WTC11 (cell line): ENCODE measurements at regions not wholly inside any gene's neighbourhood (a gene's known extent, or its start where the extent isn't known, plus 50 kb on each side); places are given as distances from the start of the nearest gene placed in this dataset.

Experiments
- ATAC-seq: fragments of 200-7000 bp; cut with Tn5 transposase; 2 replicates; pipeline ENCODE4 v1.10.0; 2021; ENCODE audit warnings: mild to moderate bottlenecking, moderate library complexity
- CTCF ChIA-PET: fragments of 300-600 bp; sonication (Branson Sonifier 250); formaldehyde crosslinking; loops from one replicate; lab custom pipeline; 2021; ENCODE audit warnings: antibody characterized with exemption; lab: Charles Lee
- POLR2A ChIA-PET: fragments of 350-600 bp; sonication (Branson Sonifier 250); formaldehyde crosslinking; loops from one replicate; lab custom pipeline; 2021; ENCODE audit warnings: antibody characterized with exemption; lab: Charles Lee
- DNase-seq: peaks from one replicate; pipeline ENCODE4 v3.0.0; 2021; ENCODE audit warnings: low spot score
- H3K27ac Mint-ChIP-seq: 2 replicates; pipeline ENCODE4 v1.8.0; 2021; ENCODE audit warnings: mixed read lengths
- H3K27me3 Mint-ChIP-seq: 2 replicates; pipeline ENCODE4 v1.8.0; 2021; ENCODE audit warnings: low read depth, mild to moderate bottlenecking, moderate library complexity, mixed read lengths
- H3K36me3 Mint-ChIP-seq: 2 replicates; pipeline ENCODE4 v1.8.0; 2021; ENCODE audit warnings: mixed read lengths
- H3K4me1 Mint-ChIP-seq: 2 replicates; pipeline ENCODE4 v1.8.0; 2022; ENCODE audit warnings: mixed read lengths
- H3K4me3 Mint-ChIP-seq: 2 replicates; pipeline ENCODE4 v1.8.0; 2021; ENCODE audit warnings: mild to moderate bottlenecking, moderate library complexity, mixed read lengths
- H3K9me3 Mint-ChIP-seq: 2 replicates; pipeline ENCODE4 v1.8.0; 2021; ENCODE audit warnings: mixed read lengths
- CBFB ChIP-seq: sonication (generic); formaldehyde crosslinking; IDR thresholded peaks from 2 replicates; pipeline ENCODE4 v1.8.1; 2022; ENCODE audit warnings: mild to moderate bottlenecking, low read depth, missing genetic modification reagents
- FOXK1 ChIP-seq: sonication (generic); formaldehyde crosslinking; IDR thresholded peaks from 2 replicates; pipeline ENCODE4 v1.8.0; 2022; ENCODE audit warnings: mild to moderate bottlenecking, moderate library complexity, missing genetic modification reagents
- FOXP1 ChIP-seq: sonication (generic); formaldehyde crosslinking; IDR thresholded peaks from 2 replicates; pipeline ENCODE4 v1.8.0; 2022; ENCODE audit warnings: missing genetic modification reagents, mild to moderate bottlenecking, moderate library complexity, borderline replicate concordance
- GTF2I ChIP-seq: fragments of 250-450 bp; sonication (Bioruptor Pico); conservative IDR thresholded peaks from 2 replicates; pipeline ENCODE4 v1.4.0; 2021; ENCODE audit warnings: mild to moderate bottlenecking
- HMGA2 ChIP-seq: fragments of 250-450 bp; sonication (Bioruptor Pico); IDR thresholded peaks from 2 replicates; pipeline ENCODE4 v1.4.0; 2021; ENCODE audit warnings: mild to moderate bottlenecking, moderate library complexity
- MYBL2 ChIP-seq: sonication (generic); formaldehyde crosslinking; IDR thresholded peaks from 2 replicates; pipeline ENCODE4 v1.8.1; 2023; ENCODE audit warnings: mild to moderate bottlenecking, moderate library complexity, missing genetic modification reagents
- NFE2L1 ChIP-seq: sonication (generic); formaldehyde crosslinking; IDR thresholded peaks from 2 replicates; pipeline ENCODE4 v1.8.1; 2023; ENCODE audit warnings: missing genetic modification reagents
- RELA ChIP-seq: sonication (generic); formaldehyde crosslinking; IDR thresholded peaks from 2 replicates; pipeline ENCODE4 v1.8.1; 2022; ENCODE audit warnings: missing genetic modification reagents, mild to moderate bottlenecking, borderline replicate concordance
- SMAD4 ChIP-seq: sonication (generic); formaldehyde crosslinking; IDR thresholded peaks from 2 replicates; pipeline ENCODE4 v1.8.0; 2022; ENCODE audit warnings: mild to moderate bottlenecking, missing genetic modification reagents
- TEAD4 ChIP-seq: sonication (generic); formaldehyde crosslinking; IDR thresholded peaks from 2 replicates; pipeline ENCODE4 v1.8.0; 2022; ENCODE audit warnings: mild to moderate bottlenecking, missing genetic modification reagents
- ZBTB21 ChIP-seq: sonication (generic); formaldehyde crosslinking; IDR thresholded peaks from 2 replicates; pipeline ENCODE4 v1.8.1; 2023; ENCODE audit warnings: mild to moderate bottlenecking, missing genetic modification reagents, borderline replicate concordance
- ZNF219 ChIP-seq: sonication (generic); formaldehyde crosslinking; IDR thresholded peaks from 2 replicates; pipeline ENCODE4 v1.8.0; 2023; ENCODE audit warnings: missing genetic modification reagents, mild to moderate bottlenecking, borderline replicate concordance
- ZNF423 ChIP-seq: fragments of 250-450 bp; sonication (Bioruptor Pico); IDR thresholded peaks from 2 replicates; pipeline ENCODE4 v2.1.2; 2022; ENCODE audit warnings: mild to moderate bottlenecking, moderate library complexity
- TF ChIP-seq, protein P1 (sequence below): sonication (generic); formaldehyde crosslinking; IDR thresholded peaks from 2 replicates; pipeline ENCODE4 v1.8.1; 2023; ENCODE audit warnings: mild to moderate bottlenecking, missing genetic modification reagents, moderate library complexity
- TF ChIP-seq, protein P2 (sequence below): sonication (generic); formaldehyde crosslinking; IDR thresholded peaks from 2 replicates; pipeline ENCODE4 v1.8.0; 2023; ENCODE audit warnings: missing genetic modification reagents, mild to moderate bottlenecking, borderline replicate concordance
- TF ChIP-seq, protein P3 (sequence below): fragments of 250-450 bp; sonication (Bioruptor Pico); IDR thresholded peaks from 2 replicates; pipeline ENCODE4 v1.9.0; 2021; ENCODE audit warnings: mild to moderate bottlenecking, borderline replicate concordance
- TF ChIP-seq, protein P4 (sequence below): fragments of 250-450 bp; sonication (Bioruptor Pico); conservative IDR thresholded peaks from 2 replicates; pipeline ENCODE4 v1.9.0; 2021; ENCODE audit warnings: mild to moderate bottlenecking
- TF ChIP-seq, protein P5 (sequence below): sonication (generic); formaldehyde crosslinking; IDR thresholded peaks from 2 replicates; pipeline ENCODE4 v1.8.0; 2022; ENCODE audit warnings: mild to moderate bottlenecking, missing genetic modification reagents

DNA sequence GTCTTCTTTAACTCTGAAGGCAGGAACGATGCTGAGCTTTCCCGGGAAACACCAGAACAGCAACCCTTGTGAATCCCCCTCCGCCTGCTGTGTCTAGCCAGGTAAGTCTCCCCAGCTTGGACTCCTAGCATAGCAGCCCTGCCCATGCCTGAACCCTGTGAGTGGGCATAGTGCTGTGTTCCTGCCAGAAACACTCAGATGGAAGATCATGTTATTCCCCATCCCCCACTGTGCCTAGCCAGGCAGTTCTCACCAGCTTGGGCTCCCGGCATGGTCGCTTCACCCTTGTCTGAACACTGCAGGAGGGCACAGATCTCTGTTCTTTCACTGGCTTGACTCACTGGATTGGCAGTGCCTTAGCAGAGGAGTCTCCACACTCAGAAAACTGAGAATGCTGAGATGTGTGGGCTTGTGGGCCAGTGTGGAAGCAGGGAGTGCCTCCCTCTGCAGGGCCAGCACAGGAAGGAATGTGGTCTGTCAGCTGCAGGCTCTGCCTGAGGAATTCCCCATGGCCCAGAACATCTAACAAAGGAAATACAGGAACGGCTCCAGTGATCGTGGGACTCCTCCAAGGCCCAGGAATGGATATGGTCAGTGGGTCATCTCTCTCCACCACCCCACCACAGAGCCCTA is 440.1 kb upstream of the ADGRB3 start (continued):
- TF ChIP-seq ZBTB21 (CRISPR knock-in tag), result no peak
- TF ChIP-seq, protein P1, sequence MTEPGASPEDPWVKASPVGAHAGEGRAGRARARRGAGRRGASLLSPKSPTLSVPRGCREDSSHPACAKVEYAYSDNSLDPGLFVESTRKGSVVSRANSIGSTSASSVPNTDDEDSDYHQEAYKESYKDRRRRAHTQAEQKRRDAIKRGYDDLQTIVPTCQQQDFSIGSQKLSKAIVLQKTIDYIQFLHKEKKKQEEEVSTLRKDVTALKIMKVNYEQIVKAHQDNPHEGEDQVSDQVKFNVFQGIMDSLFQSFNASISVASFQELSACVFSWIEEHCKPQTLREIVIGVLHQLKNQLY (CRISPR knock-in tag), result no peak
- TF ChIP-seq, protein P2, sequence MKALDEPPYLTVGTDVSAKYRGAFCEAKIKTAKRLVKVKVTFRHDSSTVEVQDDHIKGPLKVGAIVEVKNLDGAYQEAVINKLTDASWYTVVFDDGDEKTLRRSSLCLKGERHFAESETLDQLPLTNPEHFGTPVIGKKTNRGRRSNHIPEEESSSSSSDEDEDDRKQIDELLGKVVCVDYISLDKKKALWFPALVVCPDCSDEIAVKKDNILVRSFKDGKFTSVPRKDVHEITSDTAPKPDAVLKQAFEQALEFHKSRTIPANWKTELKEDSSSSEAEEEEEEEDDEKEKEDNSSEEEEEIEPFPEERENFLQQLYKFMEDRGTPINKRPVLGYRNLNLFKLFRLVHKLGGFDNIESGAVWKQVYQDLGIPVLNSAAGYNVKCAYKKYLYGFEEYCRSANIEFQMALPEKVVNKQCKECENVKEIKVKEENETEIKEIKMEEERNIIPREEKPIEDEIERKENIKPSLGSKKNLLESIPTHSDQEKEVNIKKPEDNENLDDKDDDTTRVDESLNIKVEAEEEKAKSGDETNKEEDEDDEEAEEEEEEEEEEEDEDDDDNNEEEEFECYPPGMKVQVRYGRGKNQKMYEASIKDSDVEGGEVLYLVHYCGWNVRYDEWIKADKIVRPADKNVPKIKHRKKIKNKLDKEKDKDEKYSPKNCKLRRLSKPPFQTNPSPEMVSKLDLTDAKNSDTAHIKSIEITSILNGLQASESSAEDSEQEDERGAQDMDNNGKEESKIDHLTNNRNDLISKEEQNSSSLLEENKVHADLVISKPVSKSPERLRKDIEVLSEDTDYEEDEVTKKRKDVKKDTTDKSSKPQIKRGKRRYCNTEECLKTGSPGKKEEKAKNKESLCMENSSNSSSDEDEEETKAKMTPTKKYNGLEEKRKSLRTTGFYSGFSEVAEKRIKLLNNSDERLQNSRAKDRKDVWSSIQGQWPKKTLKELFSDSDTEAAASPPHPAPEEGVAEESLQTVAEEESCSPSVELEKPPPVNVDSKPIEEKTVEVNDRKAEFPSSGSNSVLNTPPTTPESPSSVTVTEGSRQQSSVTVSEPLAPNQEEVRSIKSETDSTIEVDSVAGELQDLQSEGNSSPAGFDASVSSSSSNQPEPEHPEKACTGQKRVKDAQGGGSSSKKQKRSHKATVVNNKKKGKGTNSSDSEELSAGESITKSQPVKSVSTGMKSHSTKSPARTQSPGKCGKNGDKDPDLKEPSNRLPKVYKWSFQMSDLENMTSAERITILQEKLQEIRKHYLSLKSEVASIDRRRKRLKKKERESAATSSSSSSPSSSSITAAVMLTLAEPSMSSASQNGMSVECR (CRISPR knock-in tag), result no peak
- TF ChIP-seq, protein P3, sequence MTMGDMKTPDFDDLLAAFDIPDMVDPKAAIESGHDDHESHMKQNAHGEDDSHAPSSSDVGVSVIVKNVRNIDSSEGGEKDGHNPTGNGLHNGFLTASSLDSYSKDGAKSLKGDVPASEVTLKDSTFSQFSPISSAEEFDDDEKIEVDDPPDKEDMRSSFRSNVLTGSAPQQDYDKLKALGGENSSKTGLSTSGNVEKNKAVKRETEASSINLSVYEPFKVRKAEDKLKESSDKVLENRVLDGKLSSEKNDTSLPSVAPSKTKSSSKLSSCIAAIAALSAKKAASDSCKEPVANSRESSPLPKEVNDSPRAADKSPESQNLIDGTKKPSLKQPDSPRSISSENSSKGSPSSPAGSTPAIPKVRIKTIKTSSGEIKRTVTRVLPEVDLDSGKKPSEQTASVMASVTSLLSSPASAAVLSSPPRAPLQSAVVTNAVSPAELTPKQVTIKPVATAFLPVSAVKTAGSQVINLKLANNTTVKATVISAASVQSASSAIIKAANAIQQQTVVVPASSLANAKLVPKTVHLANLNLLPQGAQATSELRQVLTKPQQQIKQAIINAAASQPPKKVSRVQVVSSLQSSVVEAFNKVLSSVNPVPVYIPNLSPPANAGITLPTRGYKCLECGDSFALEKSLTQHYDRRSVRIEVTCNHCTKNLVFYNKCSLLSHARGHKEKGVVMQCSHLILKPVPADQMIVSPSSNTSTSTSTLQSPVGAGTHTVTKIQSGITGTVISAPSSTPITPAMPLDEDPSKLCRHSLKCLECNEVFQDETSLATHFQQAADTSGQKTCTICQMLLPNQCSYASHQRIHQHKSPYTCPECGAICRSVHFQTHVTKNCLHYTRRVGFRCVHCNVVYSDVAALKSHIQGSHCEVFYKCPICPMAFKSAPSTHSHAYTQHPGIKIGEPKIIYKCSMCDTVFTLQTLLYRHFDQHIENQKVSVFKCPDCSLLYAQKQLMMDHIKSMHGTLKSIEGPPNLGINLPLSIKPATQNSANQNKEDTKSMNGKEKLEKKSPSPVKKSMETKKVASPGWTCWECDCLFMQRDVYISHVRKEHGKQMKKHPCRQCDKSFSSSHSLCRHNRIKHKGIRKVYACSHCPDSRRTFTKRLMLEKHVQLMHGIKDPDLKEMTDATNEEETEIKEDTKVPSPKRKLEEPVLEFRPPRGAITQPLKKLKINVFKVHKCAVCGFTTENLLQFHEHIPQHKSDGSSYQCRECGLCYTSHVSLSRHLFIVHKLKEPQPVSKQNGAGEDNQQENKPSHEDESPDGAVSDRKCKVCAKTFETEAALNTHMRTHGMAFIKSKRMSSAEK (CRISPR knock-in tag), result no peak

DNA sequence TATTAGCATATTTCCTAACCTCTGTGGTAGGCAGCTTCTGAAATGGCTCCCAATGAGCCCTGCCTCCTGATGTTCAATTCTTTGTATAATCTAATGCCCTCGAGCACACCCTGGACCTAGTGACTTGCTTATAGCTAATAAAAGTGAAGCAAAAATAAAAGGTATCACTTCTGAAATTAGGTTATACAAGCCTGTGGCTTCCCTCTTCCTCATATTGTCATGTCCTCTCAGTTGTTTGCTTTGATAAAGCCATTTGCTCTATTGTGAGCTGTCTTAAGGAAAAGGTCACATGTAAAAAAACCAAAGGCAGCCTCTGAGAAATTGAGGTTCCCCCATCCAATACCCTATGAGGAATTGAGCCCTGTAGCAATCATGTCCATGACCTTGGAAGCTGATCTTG is 442.1 kb upstream of the ADGRB3 start:
- CTCF ChIA-PET, result no interaction called here
- H3K36me3 Mint-ChIP-seq, result peaks cover 29% of the 10 kb centered on the region
- peaks cover 25% of the 10 kb centered on the region for H3K27me3 Mint-ChIP-seq
- H3K4me1 Mint-ChIP-seq, result peaks cover 11% of the 10 kb centered on the region
- DNase-seq, result no peak
- H3K27ac Mint-ChIP-seq, result no peak overlapping the region
- POLR2A ChIA-PET, result no interaction called here
- H3K4me3 Mint-ChIP-seq, result no peak overlapping the region
- ATAC-seq, result no peak
- H3K9me3 Mint-ChIP-seq, result peaks cover 35% of the 10 kb centered on the region
- TF ChIP-seq FOXP1 (CRISPR knock-in tag) (no peak), ZNF219 (CRISPR knock-in tag) (no peak), CBFB (CRISPR knock-in tag) (no peak), NFE2L1 (CRISPR knock-in tag) (no peak), MYBL2 (CRISPR knock-in tag) (no peak), ZNF423 (CRISPR knock-in tag) (no peak), HMGA2 (no peak), TEAD4 (no peak), SMAD4 (CRISPR knock-in tag) (no peak), GTF2I (no peak), FOXK1 (no peak), RELA (CRISPR knock-in tag) (no peak)
- TF ChIP-seq, protein P4, sequence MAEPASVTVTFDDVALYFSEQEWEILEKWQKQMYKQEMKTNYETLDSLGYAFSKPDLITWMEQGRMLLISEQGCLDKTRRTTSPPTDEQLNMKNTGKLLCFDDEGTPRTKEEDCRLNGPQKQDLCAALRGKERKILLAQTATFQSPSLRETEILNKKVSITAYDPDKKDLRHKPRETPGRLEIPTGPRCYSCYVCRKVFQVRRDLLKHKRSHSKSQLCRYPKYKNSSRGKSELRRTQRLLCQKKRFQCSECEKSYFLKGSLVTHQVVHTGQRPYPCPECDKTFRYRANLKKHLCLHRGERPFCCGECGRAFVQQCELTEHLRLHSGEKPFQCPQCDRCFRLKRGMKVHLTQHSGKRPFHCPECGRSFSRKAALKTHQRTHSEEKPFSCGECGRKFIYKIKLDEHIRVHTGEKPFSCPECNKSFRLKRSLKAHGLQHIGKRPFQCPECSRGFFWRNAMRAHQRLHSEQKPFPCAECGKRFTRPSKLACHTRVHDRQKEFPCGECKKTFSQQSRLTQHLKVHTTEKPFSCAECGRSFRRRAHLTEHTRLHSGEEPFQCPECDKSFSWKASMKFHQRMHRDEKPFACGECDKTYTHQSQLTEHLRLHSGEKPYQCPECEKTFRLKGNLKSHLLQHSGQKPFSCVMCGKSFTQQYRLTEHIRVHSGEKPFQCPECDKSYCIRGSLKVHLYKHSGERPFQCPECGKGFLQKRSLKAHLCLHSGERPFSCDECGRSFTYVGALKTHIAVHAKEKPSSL (CRISPR knock-in tag), result no peak
- TF ChIP-seq, protein P3 (CRISPR knock-in tag), result no peak
- TF ChIP-seq, protein P5, sequence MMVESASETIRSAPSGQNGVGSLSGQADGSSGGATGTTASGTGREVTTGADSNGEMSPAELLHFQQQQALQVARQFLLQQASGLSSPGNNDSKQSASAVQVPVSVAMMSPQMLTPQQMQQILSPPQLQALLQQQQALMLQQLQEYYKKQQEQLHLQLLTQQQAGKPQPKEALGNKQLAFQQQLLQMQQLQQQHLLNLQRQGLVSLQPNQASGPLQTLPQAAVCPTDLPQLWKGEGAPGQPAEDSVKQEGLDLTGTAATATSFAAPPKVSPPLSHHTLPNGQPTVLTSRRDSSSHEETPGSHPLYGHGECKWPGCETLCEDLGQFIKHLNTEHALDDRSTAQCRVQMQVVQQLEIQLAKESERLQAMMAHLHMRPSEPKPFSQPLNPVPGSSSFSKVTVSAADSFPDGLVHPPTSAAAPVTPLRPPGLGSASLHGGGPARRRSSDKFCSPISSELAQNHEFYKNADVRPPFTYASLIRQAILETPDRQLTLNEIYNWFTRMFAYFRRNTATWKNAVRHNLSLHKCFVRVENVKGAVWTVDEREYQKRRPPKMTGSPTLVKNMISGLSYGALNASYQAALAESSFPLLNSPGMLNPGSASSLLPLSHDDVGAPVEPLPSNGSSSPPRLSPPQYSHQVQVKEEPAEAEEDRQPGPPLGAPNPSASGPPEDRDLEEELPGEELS, result no peak
